MM.1S (cell line): ENCODE measurements at regions not wholly inside any gene's neighbourhood (a gene's known extent, or its start where the extent isn't known, plus 50 kb on each side); places are given as distances from the start of the nearest gene placed in this dataset.

ENCODE experiments used
- DNase-seq: peaks from one replicate; pipeline ENCODE4 v3.0.0-alpha.2; 2015
- H2AFZ ChIP-seq: fragments of 300-600 bp; sonication (generic); 2 replicates; pipeline ENCODE4 v1.6.0; 2016; ENCODE audit warnings: antibody characterized with exemption, low read length
- H3F3A ChIP-seq: fragments of 300-600 bp; sonication (generic); 2 replicates; pipeline ENCODE4 v1.6.1; 2016; ENCODE audit warnings: mild to moderate bottlenecking, antibody characterized with exemption, low read length, moderate library complexity, mixed read lengths; ENCODE audit not compliant: insufficient read depth
- H3K27ac ChIP-seq: fragments of 300-600 bp; sonication (generic); 2 replicates; pipeline ENCODE4 v1.5.1; 2016; ENCODE audit warnings: mild to moderate bottlenecking, low read length
- H3K27me3 ChIP-seq: fragments of 300-600 bp; sonication (generic); replicated peaks from 2 replicates; pipeline ENCODE4 v1.6.0; 2016; ENCODE audit warnings: low read length; ENCODE audit not compliant: insufficient read depth
- H3K36me3 ChIP-seq: fragments of 300-600 bp; sonication (generic); replicated peaks from 2 replicates; pipeline ENCODE4 v1.6.1; 2016; ENCODE audit warnings: mild to moderate bottlenecking, low read length, mixed read lengths; ENCODE audit not compliant: insufficient read depth
- H3K4me1 ChIP-seq: fragments of 300-600 bp; sonication (generic); 2 replicates; pipeline ENCODE4 v1.6.1; 2016; ENCODE audit warnings: low read length, mixed read lengths
- H3K4me2 ChIP-seq: fragments of 300-600 bp; sonication (generic); 2 replicates; pipeline ENCODE4 v1.6.0; 2016; ENCODE audit warnings: low read depth, low read length
- H3K4me3 ChIP-seq: fragments of 300-600 bp; sonication (generic); 2 replicates; pipeline ENCODE4 v1.5.1; 2016; ENCODE audit warnings: low read length, mixed read lengths
- H3K79me2 ChIP-seq: fragments of 300-600 bp; sonication (generic); 2 replicates; pipeline ENCODE4 v1.6.1; 2016; ENCODE audit warnings: mixed run types, low read length, mixed read lengths
- H3K9ac ChIP-seq: fragments of 300-600 bp; sonication (generic); 2 replicates; pipeline ENCODE4 v1.6.1; 2016; ENCODE audit warnings: low read length, mixed read lengths
- H3K9me2 ChIP-seq: fragments of 300-600 bp; sonication (generic); replicated peaks from 2 replicates; pipeline ENCODE4 v1.6.1; 2016; ENCODE audit warnings: mild to moderate bottlenecking, low read length, mixed read lengths; ENCODE audit not compliant: insufficient read depth
- H3K9me3 ChIP-seq: fragments of 300-600 bp; sonication (generic); replicated peaks from 2 replicates; pipeline ENCODE4 v1.6.1; 2016; ENCODE audit warnings: mild to moderate bottlenecking, low read length, mixed read lengths; ENCODE audit not compliant: insufficient read depth
- H4K20me1 ChIP-seq: fragments of 300-600 bp; sonication (generic); 2 replicates; pipeline ENCODE4 v1.6.1; 2016; ENCODE audit warnings: mild to moderate bottlenecking, low read length, moderate library complexity, mixed read lengths; ENCODE audit not compliant: insufficient read depth
- CTCF ChIP-seq: fragments of 300-600 bp; sonication (generic); IDR thresholded peaks from 2 replicates; pipeline ENCODE4 v1.5.1; 2016; ENCODE audit warnings: antibody characterized with exemption, low read length, mixed read lengths
- EZH2 ChIP-seq: fragments of 300-600 bp; sonication (generic); optimal IDR thresholded peaks from 2 replicates; pipeline ENCODE3; 2017; ENCODE audit warnings: low read depth, mild to moderate bottlenecking, antibody characterized with exemption, low read length, mixed read lengths
- EZH2phosphoT487 ChIP-seq: fragments of 300-600 bp; sonication (generic); IDR thresholded peaks from 2 replicates; pipeline ENCODE4 v1.6.1; 2018; ENCODE audit warnings: antibody characterized with exemption, low read length

GRCh38 chr1:165078391-165078790 lies 278.1 kb downstream of the LMX1A start:
- Histone ChIP-seq H3K4me1 (no peaks in the 10 kb centered on the region), H2AFZ (no peak overlapping the region)

GRCh38 chr1:165075725-165076370 lies 280.7 kb downstream of the LMX1A start:
- Histone ChIP-seq H4K20me1 (no peaks in the 10 kb centered on the region), H3K36me3 (no peaks in the 10 kb centered on the region), H3K9ac (no peak overlapping the region), H3K27ac (no peak overlapping the region), H3K4me3 (no peak overlapping the region), H3K9me3 (no peaks in the 10 kb centered on the region), H2AFZ (no peak overlapping the region), H3K9me2 (no peaks in the 10 kb centered on the region), H3K4me1 (no peaks in the 10 kb centered on the region), H3K79me2 (no peaks in the 10 kb centered on the region), H3K27me3 (no peaks in the 10 kb centered on the region), H3F3A (no peaks in the 10 kb centered on the region), H3K4me2 (no peak overlapping the region)
- peak; percentile 68 for TF ChIP-seq CTCF
- TF ChIP-seq EZH2, result no peak
- TF ChIP-seq EZH2phosphoT487, result no peak
- DNase-seq, result peak; percentile 42

More at GRCh38 chr1:165078391-165078790, 278.1 kb downstream of the LMX1A start:
- Histone ChIP-seq H3K9me2 (no peaks in the 10 kb centered on the region), H3F3A (no peaks in the 10 kb centered on the region), H3K79me2 (no peaks in the 10 kb centered on the region), H3K36me3 (no peaks in the 10 kb centered on the region), H3K9ac (no peak overlapping the region), H3K9me3 (no peaks in the 10 kb centered on the region), H3K27me3 (no peaks in the 10 kb centered on the region), H3K4me2 (no peak overlapping the region), H3K27ac (no peak overlapping the region), H4K20me1 (no peaks in the 10 kb centered on the region), H3K4me3 (no peak overlapping the region)
- no peak for TF ChIP-seq EZH2phosphoT487
- no peak for TF ChIP-seq CTCF
- no peak for TF ChIP-seq EZH2
- DNase-seq, result no peak

- Histone ChIP-seq H3K4me3 (no peak overlapping the region), H3K9ac (no peak overlapping the region), H3K27ac (no peak overlapping the region), H3K36me3 (no peaks in the 10 kb centered on the region), H4K20me1 (no peaks in the 10 kb centered on the region), H3K9me3 (no peaks in the 10 kb centered on the region), H3K79me2 (no peaks in the 10 kb centered on the region), H3K4me1 (no peaks in the 10 kb centered on the region), H3F3A (no peaks in the 10 kb centered on the region), H3K27me3 (no peaks in the 10 kb centered on the region), H2AFZ (no peak overlapping the region), H3K4me2 (no peak overlapping the region), H3K9me2 (no peaks in the 10 kb centered on the region)
- peak; percentile 69 for DNase-seq
- TF ChIP-seq EZH2 (no peak), CTCF (peak; percentile 85), EZH2phosphoT487 (no peak)
Measured at GRCh38 chr1:165073185-165074007, 283.1 kb downstream of the LMX1A start.
